SK-N-SH treated with all-trans-retinoic acid at 6 μM for 48 hours (cell line): ENCODE measurements at regions not wholly inside any gene's neighbourhood (a gene's known extent, or its start where the extent isn't known, plus 50 kb on each side); places are given as distances from the start of the nearest gene placed in this dataset.
"Not testable (repeated sequence)": the region's sequence is repeated elsewhere in the genome, so short reads cannot be mapped to it uniquely, and the experiment has no call there.

ENCODE experiments used
- BACH2 ChIP-seq: fragments of 250-450 bp; sonication (Bioruptor Pico); IDR thresholded peaks from 2 replicates; pipeline ENCODE4 v1.9.0; 2021; ENCODE audit warnings: mild to moderate bottlenecking, borderline replicate concordance
- CREB5 ChIP-seq: fragments of 250-450 bp; sonication (Bioruptor Pico); IDR thresholded peaks from 2 replicates; pipeline ENCODE4 v1.5.1; 2020; ENCODE audit warnings: low read depth, mild to moderate bottlenecking, moderate library complexity
- ISL1 ChIP-seq: fragments of 250-450 bp; sonication (Bioruptor Pico); IDR thresholded peaks from 2 replicates; pipeline ENCODE4 v2.1.2; 2022; ENCODE audit warnings: mild to moderate bottlenecking, moderate library complexity
- TF ChIP-seq, protein P1 (sequence below): fragments of 250-450 bp; sonication (Bioruptor Pico); IDR thresholded peaks from 2 replicates; pipeline ENCODE4 v1.5.1; 2021; ENCODE audit warnings: mild to moderate bottlenecking, moderate library complexity

DNA sequence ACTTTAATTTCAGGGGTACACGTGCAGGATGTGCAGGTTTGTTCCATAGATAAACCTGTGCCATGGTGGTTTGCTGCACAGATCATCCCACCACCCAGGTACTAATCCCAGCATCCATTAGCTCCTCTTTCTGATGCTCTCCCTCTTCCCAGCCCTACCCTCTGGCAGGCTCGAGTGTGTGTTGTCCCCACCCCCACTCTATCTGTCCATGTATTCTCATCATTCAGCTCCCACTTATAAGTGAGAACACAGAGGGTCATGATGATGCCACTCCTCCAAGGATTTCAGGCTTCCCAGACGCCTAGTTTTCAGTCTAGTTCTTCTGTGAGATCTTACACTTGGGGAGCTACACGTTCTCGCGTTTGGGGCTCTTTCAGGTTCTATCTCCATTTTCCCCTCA lies 93.4 kb upstream of the NBPF11 start:
- TF ChIP-seq ISL1, CREB5, BACH2 (CRISPR knock-in tag): not testable (repeated sequence)
- TF ChIP-seq, protein P1, sequence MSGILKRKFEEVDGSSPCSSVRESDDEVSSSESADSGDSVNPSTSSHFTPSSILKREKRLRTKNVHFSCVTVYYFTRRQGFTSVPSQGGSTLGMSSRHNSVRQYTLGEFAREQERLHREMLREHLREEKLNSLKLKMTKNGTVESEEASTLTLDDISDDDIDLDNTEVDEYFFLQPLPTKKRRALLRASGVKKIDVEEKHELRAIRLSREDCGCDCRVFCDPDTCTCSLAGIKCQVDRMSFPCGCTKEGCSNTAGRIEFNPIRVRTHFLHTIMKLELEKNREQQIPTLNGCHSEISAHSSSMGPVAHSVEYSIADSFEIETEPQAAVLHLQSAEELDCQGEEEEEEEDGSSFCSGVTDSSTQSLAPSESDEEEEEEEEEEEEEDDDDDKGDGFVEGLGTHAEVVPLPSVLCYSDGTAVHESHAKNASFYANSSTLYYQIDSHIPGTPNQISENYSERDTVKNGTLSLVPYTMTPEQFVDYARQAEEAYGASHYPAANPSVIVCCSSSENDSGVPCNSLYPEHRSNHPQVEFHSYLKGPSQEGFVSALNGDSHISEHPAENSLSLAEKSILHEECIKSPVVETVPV (CRISPR knock-in tag), result not testable (repeated sequence)
